ENCODE measurements at regions not wholly inside any gene's neighbourhood (a gene's known extent, or its start where the extent isn't known, plus 50 kb on each side); places are given as distances from the start of the nearest gene placed in this dataset.

- TF ChIP-seq TCF7L2 (IDR thresholded peaks at IDR 0.05; ENCODE audit: low read depth, low read length) (no peak), REST (IDR thresholded peaks at IDR 0.05; ENCODE audit: insufficient read depth in 1 of 2, low read depth in 2 of 2, low read length in 1 of 2) (no peak), CTCF (IDR thresholded peaks at IDR 0.05) (no peak), POLR2AphosphoS5 (IDR thresholded peaks at IDR 0.05; ENCODE audit: low read depth, low read length) (no peak), SIN3A (IDR thresholded peaks at IDR 0.05; ENCODE audit: borderline replicate concordance, insufficient read depth, low read depth, low read length) (no peak)
- in situ Hi-C loops (cut with HindIII; ENCODE audit: low pct_unique_long_range_greater_than_20kb, low sequenced_read_pairs), result no loop called here
- Histone ChIP-seq H3K27me3 (ENCODE audit: control insufficient read depth, insufficient read depth, low read length) (no peaks in the 10 kb centered on the region), H3K4me1 (ENCODE audit: control insufficient read depth, insufficient read depth, low read length) (no peaks in the 10 kb centered on the region), H3K4me3 (ENCODE audit: low read depth in 2 of 2, low read length in 2 of 2) (no peak overlapping the region), H3K27ac (ENCODE audit: low read length) (no peak overlapping the region), H3K36me3 (ENCODE audit: control insufficient read depth, insufficient read depth, low read length) (no peaks in the 10 kb centered on the region), H3K9me3 (ENCODE audit: control insufficient read depth, insufficient read depth, low read depth, low read length) (no peaks in the 10 kb centered on the region)
- ChIA-PET POLR2A (no interaction called here), CTCF (no interaction called here)
- intact Hi-C loops (cut with micrococcal nuclease; ENCODE audit: unreplicated experiment), result no loop called here
- ATAC-seq (no peak), DNase-seq (ENCODE audit: low read depth, low spot score) (no peak)
- no TSS peak for BruUV-seq (replicated peaks)
These were observed 204.7 kb upstream of the PROX1 start for GRCh38 chr1:213782941-213783672.

- no peaks in the 10 kb centered on the region for H3K9me3 ChIP-seq (ENCODE audit: control insufficient read depth, insufficient read depth, low read depth, low read length)
- in situ Hi-C loops (cut with HindIII; ENCODE audit: low pct_unique_long_range_greater_than_20kb, low sequenced_read_pairs) (no loop called here), intact Hi-C loops (cut with micrococcal nuclease; ENCODE audit: unreplicated experiment) (no loop called here)
- ATAC-seq (no peak), DNase-seq (ENCODE audit: low read depth, low spot score) (no peak)
- no peak overlapping the region for H3K4me3 ChIP-seq (ENCODE audit: low read depth in 2 of 2, low read length in 2 of 2)
- H3K4me1 ChIP-seq (ENCODE audit: control insufficient read depth, insufficient read depth, low read length), result no peaks in the 10 kb centered on the region
- BruUV-seq (replicated peaks), result no TSS peak
- no peak overlapping the region for H3K27ac ChIP-seq (ENCODE audit: low read length)
- POLR2A ChIA-PET, result no interaction called here
- no peaks in the 10 kb centered on the region for H3K27me3 ChIP-seq (ENCODE audit: control insufficient read depth, insufficient read depth, low read length)
- CTCF ChIA-PET, result interaction anchor here (0.6 kb wide), 1 partner anchor 97 kb away, joined by 3 read pairs; no protein-coding TSS in a partner anchor
- TF ChIP-seq CTCF (IDR thresholded peaks at IDR 0.05) (no peak), REST (IDR thresholded peaks at IDR 0.05; ENCODE audit: insufficient read depth in 1 of 2, low read depth in 2 of 2, low read length in 1 of 2) (no peak)
- H3K36me3 ChIP-seq (ENCODE audit: control insufficient read depth, insufficient read depth, low read length), result no peaks in the 10 kb centered on the region
These were observed 203.9 kb upstream of the PROX1 start for GRCh38 chr1:213783893-213784292.

Measured in Panc1 (cell line).